EH (cell line): ENCODE measurements at regions not wholly inside any gene's neighbourhood (a gene's known extent, or its start where the extent isn't known, plus 50 kb on each side); places are given as distances from the start of the nearest gene placed in this dataset.
"Not testable (repeated sequence)": the region's sequence is repeated elsewhere in the genome, so short reads cannot be mapped to it uniquely, and the experiment has no call there.

Experiments
- DNase-seq: peaks from one replicate; pipeline ENCODE4 v3.0.0-alpha.2; 2015; ENCODE audit warnings: low read depth

GRCh38 chr4:18090447-18090846 lies 68.9 kb upstream of the LCORL start:
- DNase-seq = not testable (repeated sequence)

- DNase-seq = no peak
Measured at GRCh38 chr4:18082236-18082635, 60.7 kb upstream of the LCORL start.

GRCh38 chr4:18081708-18082107 lies 60.2 kb upstream of the LCORL start:
- DNase-seq = no peak

GRCh38 chr4:18077808-18078207 lies 56.3 kb upstream of the LCORL start:
- no peak for DNase-seq

- peak; percentile 2 for DNase-seq
Measured at GRCh38 chr4:18075823-18076433, 54.4 kb upstream of the LCORL start.

- no peak for DNase-seq
Measured at GRCh38 chr4:18071894-18072293, 50.3 kb upstream of the LCORL start.
